ENCODE measurements at regions not wholly inside any gene's neighbourhood (a gene's known extent, or its start where the extent isn't known, plus 50 kb on each side); places are given as distances from the start of the nearest gene placed in this dataset.

DNA sequence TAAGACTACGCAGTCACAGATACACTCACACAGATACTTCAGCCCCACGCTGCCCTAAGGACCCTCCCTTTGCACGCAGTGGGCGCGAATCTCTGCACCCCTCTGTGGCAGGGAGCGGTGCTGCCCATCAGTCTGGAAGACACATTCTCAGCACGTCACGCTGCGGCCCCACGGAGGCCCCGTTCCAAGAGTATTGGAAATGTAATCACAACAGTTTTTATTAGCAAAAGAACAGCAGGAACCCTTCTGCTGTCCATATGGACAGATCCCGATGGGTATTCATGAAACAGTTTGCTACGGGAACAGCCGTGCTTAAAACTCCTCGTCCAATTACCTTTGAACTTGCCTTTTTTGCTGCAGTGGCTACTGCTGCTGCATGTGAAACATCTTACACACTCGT, 131.0 kb downstream of the RPS24 start:
- DNase-seq, result no peak

DNA sequence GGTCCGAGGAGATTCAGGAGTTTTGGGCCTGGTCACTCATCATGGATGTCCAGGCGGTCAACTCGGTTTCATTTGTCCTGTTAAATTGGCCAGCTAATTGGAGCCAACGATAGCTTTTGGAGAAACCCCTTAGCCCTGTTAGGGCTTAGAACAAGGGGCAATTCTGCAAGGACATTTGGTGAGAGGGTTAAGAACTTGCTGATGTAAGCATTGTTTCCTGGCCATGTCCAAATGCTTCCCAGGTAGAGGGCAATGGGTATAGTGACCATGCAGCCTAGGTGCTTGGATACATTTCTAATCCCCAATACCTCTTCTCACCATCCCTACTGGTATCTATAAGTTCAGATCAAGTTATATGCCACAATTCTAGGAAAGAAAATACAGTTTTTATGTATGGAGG, 131.5 kb downstream of the RPS24 start:
- DNase-seq, result no peak

DNA sequence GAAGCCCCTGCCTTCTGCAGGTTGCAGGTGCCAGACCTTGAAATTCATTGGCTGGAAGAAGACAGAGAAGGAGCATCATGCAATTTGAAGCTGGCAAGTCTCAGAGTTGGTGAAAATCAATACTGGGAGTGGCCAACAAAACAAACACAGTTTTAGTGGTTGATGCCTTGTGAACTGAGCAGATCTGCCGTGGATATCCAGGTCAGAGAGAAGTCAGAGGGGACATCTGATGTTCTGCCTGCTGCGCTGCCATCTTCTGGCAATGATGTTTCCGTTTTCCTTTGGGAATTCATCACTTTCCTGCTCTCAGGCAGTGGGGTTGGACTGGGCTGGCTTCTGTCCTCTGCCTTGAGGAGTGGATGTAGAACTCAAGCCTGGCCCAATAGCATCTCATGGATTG, 132.0 kb downstream of the RPS24 start:
- no peak for DNase-seq

GRCh38 chr10:78166261-78166660, 132.6 kb downstream of the RPS24 start:
- no peak for DNase-seq

- DNase-seq, result no peak
These were observed 135.6 kb downstream of the RPS24 start for GRCh38 chr10:78169214-78169613.

GRCh38 chr10:78170026-78170475, 136.4 kb downstream of the RPS24 start:
- DNase-seq, result no peak

- no peak for DNase-seq
These were observed 138.2 kb downstream of the RPS24 start for GRCh38 chr10:78171633-78172400.

DNA sequence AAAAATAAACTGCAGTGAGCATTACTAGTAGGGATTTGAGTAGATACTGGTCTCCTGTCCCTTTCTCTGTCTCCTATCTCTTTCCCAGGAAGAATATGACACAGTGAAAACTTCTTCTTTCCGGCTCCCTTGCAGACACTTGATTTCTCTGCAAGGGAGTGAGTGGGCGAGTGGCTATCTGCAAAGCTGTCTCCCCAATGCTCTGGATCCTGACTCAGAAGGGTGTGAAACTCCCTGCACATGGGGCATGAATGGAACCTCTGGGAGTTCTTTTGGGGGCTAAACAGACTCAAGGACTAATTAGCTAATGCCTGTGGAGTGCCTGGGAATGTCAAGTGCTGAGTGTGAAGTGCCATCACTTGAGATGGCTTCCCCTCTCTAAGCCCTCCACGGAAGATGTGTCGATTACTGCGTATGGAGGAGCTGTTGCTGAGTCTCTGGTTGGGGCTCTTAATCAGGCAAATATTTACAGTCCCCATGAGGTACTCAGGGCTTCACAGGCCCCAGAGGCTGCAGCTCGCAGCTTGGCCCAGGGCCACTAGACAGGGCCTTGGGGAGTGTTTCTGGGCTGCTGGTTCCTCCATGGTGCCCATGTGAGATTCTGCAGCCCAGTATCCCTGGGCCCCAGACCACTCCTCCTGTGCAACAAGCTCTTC, 139.8 kb downstream of the RPS24 start:
- DNase-seq, result no peak

DNA sequence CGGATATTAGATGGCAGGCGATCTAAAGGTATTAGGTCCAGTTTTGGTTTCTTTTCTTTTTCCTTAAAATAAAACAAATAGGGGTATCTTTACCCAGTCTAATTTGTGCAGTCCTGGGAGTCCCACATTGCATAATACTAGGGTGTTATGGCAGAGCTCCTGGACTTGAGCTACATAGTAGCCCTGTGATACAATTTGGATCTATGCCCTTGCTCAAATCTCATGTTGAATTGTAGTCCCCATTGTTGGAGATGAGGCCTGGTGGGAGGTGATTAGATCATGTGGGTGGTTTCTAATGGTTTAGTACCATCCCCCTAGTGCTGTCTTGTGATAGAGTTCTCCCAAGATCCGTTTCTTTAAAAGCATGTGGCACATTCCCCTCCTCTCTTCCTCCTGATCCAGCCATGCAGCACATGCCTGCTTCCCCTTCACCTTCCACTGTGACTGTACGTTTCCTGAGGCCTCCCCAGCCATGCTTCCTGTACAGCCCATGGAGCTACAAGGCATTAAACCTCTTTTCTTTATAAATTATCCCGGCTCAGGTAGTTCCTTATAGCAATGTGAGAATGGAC, 141.9 kb downstream of the RPS24 start:
- DNase-seq, result no peak

DNA sequence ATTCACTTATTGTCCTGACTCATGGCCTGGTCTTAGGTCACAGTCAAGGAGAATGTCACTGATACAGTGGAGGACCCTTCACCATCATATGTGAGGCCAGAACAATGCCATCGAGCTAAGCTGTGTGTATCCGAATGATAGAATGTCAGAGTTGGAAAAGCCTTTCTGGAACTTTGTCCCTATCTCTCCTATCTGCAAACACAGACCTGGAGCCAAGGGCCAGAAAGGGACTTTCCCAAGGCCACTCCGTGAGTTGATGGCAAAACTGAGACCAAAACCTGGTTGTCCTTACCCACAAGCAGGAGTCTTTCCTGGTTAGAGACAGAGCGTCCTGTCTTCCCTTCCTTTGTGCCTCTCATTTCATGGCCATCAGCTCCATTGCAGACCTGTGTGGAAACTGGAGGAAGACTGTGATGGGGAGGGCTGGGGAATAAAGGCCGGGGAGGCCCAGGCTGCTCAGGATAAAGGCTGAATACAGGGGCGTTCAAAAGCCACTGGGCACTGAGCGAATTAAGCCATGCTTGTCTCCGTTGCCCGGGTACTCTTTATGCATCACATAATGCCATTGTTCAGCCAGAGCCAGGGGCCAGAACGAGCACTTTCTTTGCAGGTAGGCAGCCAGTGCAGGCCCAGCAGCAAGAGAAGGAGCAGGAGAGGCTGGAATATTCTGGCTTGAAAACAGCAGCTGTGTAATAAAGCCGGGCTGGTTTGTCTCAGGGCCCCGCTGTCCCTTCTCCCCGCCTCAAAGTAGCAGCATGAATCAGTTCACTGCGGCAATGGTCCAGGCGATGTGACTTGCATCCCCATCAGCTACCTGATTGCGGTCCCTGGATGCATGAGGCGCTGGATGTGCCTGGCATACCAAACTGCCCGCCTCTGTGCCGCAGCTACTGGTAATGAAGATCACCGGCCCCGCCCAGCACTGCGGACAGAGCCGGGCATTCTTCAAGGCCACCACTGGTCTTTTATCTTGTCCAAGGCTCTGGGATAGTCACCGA, 143.0 kb downstream of the RPS24 start:
- DNase-seq, result no peak

DNA sequence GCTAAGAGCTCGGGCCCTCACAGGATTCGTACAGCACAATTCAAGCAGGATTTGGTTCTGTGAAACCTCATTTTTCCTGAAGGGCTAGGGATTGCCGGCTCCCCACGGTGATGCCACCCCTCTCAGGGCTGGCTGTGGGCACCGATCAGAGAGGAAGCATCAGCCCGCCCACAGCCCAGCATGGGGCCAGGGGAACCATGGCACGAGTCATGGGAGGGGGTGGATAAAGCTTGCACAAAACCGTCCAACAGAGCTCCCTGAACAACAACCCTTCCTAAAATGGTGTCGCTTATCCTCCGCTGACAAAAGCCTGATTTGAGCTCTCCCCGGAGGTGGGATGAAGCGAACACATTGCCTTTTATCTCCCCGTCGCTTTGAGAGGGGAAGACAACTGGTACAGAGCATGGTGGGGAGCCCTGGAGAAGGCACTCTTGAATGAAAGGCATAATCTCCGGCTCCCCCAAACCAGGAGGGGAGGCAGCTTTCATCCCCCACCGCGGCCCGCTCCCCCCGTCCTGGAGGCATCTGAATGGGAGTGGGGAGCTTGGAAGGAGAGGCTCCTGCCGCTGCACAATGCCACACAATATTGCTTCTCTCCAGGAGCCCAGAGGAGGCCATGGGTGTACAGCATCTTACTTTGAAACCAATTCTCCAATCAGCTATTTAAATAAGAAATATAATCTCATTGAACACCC, 144.0 kb downstream of the RPS24 start:
- no peak for DNase-seq

GRCh38 chr10:78178397-78178796, 144.7 kb downstream of the RPS24 start:
- no peak for DNase-seq

DNA sequence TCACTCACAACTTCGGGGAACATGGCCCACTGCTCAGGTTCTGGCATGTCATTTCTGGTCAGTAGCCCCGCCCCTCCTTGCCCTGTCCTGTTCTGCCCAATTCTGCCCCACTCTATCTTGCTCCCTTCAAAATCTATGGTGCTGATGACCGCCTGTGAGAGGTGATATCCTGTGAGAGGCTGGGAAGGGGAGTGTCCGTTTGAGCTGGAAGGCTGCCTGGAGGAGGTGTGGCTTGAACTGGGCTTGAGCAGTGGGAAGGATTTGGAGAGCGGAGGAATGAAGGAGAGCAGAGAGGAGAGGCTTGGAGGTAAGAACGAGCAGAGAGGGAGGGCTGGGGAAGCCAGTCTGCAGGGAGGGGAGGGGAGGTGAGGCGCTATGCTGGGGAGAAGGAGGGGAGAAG, 145.3 kb downstream of the RPS24 start:
- DNase-seq, result no peak

DNA sequence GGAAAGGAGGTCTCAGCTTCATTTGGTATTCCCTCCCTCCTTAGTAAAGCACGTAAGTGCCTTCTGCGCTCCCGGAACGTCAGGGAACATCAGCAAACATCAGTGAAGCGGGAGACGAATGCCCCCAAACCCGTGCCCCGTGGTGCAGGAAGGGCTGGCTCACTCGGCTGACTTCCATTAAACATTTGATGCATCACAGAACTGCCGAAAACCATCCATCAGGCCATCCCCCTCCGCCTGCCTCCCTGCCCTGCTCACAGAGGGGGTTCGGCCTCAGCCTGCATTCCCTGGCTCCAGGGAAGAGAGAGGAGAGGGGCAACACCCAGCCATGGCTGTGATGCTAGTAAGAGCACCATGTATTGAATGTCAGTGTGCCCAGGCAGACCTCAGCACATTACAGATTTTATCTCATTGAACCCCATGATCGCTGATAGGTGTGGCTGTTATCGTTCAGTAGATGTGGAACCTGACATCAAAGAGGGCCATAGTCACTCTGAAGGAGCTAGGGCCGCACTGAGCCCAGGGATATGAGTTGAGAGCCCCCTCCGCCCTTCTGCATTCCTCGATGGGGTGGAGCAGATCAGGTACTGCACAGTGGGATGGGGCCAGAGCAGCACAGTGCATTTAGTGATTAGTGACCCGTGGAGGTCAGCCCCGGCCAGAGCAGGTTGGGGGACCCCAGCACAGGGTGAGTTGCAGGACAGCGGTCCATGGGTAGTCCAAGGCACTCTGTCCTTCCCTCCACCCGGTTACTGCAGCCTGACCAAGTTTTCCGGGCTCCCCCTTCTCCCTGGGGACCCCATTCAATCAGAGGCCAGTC, 146.4 kb downstream of the RPS24 start:
- DNase-seq, result no peak

GRCh38 chr10:78181381-78182055, 147.9 kb downstream of the RPS24 start:
- no peak for DNase-seq

DNA sequence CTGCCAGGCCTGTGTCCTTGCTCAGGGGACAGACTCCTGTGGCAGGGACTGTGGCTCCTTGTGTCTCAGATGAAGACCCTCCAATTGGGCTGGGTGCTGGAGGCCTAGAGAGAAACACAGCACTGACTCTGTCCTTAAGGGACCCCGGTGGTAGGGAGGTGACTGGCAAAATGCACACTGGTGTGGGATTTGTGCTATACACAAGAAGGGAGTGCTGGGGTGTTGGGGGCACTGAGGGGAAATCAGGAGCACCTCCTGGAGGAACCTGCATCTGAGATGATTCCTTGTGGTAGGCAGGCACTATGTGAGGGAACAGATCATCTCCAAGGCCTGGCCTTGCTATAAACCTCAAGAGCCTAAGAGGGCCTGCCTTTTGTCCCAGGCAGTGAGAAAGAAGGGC, 149.2 kb downstream of the RPS24 start:
- no peak for DNase-seq

- DNase-seq, result no peak
These were observed 151.4 kb downstream of the RPS24 start for GRCh38 chr10:78184851-78185692.

DNA sequence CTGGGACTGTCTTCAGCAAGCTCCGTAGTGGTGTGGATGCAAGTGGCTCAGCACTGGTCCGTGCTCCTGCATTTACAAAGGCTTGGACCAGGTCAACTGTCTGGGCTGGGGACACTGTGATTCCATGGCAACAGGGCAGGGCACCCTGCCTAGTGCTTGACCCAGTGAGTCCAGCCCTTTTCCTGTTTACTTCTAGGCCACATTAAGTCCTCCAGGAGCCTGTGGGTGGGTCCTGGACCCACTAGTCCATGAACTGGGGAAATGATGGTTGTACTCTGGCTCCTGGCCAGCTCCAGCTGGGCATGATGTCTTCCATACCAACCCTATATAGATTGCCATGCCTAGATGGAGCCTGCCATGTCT, 152.0 kb downstream of the RPS24 start:
- DNase-seq, result no peak

GRCh38 chr10:78186572-78186971, 152.9 kb downstream of the RPS24 start:
- DNase-seq, result no peak

DNA sequence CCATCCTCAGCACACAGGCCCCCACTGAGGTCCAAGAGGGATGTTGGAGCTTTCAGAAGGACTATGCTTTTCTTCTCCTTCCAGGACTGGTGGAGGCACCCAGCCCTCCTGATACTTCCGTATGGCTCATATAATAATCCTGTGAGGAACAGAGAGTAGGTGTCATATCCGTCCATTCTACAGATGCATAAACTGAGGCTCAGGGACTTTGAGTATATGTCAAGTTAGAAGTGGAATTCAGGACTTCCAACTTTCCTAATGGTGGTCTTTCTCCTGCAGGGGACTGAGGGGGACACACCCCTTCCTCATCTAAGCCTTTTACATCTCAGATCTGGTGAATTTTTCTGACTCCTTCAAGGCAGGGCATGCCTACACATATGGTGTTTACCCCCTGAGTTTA, 153.7 kb downstream of the RPS24 start:
- DNase-seq, result no peak

All from stimulated activated CD4-positive, alpha-beta T cell treated with anti-CD3 and anti-CD28 coated beads, Interleukin-4, amount 100 ng/mL, for 24 hours (primary cell).